Colonic mucosa (tissue), 4 donors: ENCODE measurements at regions not wholly inside any gene's neighbourhood (a gene's known extent, or its start where the extent isn't known, plus 50 kb on each side); places are given as distances from the start of the nearest gene placed in this dataset.

Experiments
- DNase-seq: peaks from one replicate; pipeline ENCODE4 v3.0.0-alpha.2; 2020
- H3K27ac ChIP-seq: fragments of 200-600 bp; one replicate; pipeline ENCODE4 v1.8.0; 2021
- H3K27me3 ChIP-seq: fragments of 200-600 bp; one replicate; pipeline ENCODE4 v1.8.0; 2021
- H3K36me3 ChIP-seq: fragments of 200-600 bp; one replicate; pipeline ENCODE4 v1.8.0; 2021
- H3K4me1 ChIP-seq: fragments of 200-600 bp; one replicate; pipeline ENCODE4 v1.8.0; 2021; ENCODE audit warnings: mild to moderate bottlenecking
- H3K4me3 ChIP-seq: fragments of 200-600 bp; one replicate; pipeline ENCODE4 v1.8.0; 2021
- H3K9ac ChIP-seq, 2 donors: one replicate each; pipeline ENCODE4 v1.7.0; 2013; ENCODE audit warnings: control low read depth in 2 of 2, low read depth in 2 of 2, low read length in 2 of 2
- H3K9me3 ChIP-seq: fragments of 200-600 bp; one replicate; pipeline ENCODE4 v1.8.0; 2021
- CTCF ChIP-seq: fragments of 200-600 bp; IDR thresholded peaks from one replicate; pipeline ENCODE4 v1.8.0; 2022; ENCODE audit warnings: antibody characterized with exemption, mild to moderate bottlenecking
- intact Hi-C: fragments of 100-400 bp; cut with DNase I; formaldehyde crosslinking; loops from one replicate; pipeline ENCODE4 v1.14.1; 2022
- donor health status: healthy.
- donor health status: DM: no; HTN: no; CAD: no.
- donor health status: DM: no; HTN: no; CAD: no.

GRCh38 chr17:33401249-33401648 is 108.2 kb upstream of the ASIC2 start:
- Histone ChIP-seq H3K9ac (no peak overlapping the region), H3K4me1 (no peaks in the 10 kb centered on the region), H3K4me3 (no peak overlapping the region), H3K27ac (no peak overlapping the region), H3K9me3 (no peaks in the 10 kb centered on the region), H3K36me3 (no peaks in the 10 kb centered on the region), H3K27me3 (no peaks in the 10 kb centered on the region)
- TF ChIP-seq CTCF, result no peak
- no peak for DNase-seq
- intact Hi-C loops, result no loop called here

GRCh38 chr17:33403194-33403593 is 110.1 kb upstream of the ASIC2 start:
- no peak for DNase-seq
- Histone ChIP-seq H3K4me3 (no peak overlapping the region), H3K9me3 (no peaks in the 10 kb centered on the region), H3K27me3 (no peaks in the 10 kb centered on the region), H3K9ac (no peak overlapping the region), H3K27ac (no peak overlapping the region), H3K36me3 (no peaks in the 10 kb centered on the region), H3K4me1 (no peaks in the 10 kb centered on the region)
- TF ChIP-seq CTCF, result no peak
- intact Hi-C loops, result no loop called here

GRCh38 chr17:33404070-33404819 is 111.2 kb upstream of the ASIC2 start:
- intact Hi-C loops, result no loop called here
- no peak for TF ChIP-seq CTCF
- Histone ChIP-seq H3K4me1 (no peaks in the 10 kb centered on the region), H3K9me3 (no peaks in the 10 kb centered on the region), H3K9ac (no peak overlapping the region), H3K36me3 (no peaks in the 10 kb centered on the region), H3K4me3 (no peak overlapping the region), H3K27me3 (no peaks in the 10 kb centered on the region), H3K27ac (no peak overlapping the region)
- no peak for DNase-seq

- Histone ChIP-seq H3K27me3 (no peaks in the 10 kb centered on the region), H3K27ac (no peak overlapping the region), H3K9ac (no peak overlapping the region), H3K4me1 (no peaks in the 10 kb centered on the region), H3K4me3 (no peak overlapping the region), H3K36me3 (no peaks in the 10 kb centered on the region), H3K9me3 (no peaks in the 10 kb centered on the region)
- no peak for DNase-seq
- TF ChIP-seq CTCF, result no peak
- intact Hi-C loops, result no loop called here
Measured at GRCh38 chr17:33416131-33416530, 123.0 kb upstream of the ASIC2 start.

- DNase-seq, result no peak
- Histone ChIP-seq H3K27ac (no peak overlapping the region), H3K36me3 (no peaks in the 10 kb centered on the region), H3K4me3 (no peak overlapping the region), H3K9me3 (no peaks in the 10 kb centered on the region), H3K27me3 (no peaks in the 10 kb centered on the region), H3K4me1 (no peaks in the 10 kb centered on the region), H3K9ac (no peak overlapping the region)
- intact Hi-C loops, result no loop called here
- TF ChIP-seq CTCF, result no peak
Measured at GRCh38 chr17:33421933-33422332, 128.8 kb upstream of the ASIC2 start.
